Keratinocyte (primary cell): ENCODE measurements at regions not wholly inside any gene's neighbourhood (a gene's known extent, or its start where the extent isn't known, plus 50 kb on each side); places are given as distances from the start of the nearest gene placed in this dataset.

Experiments
- DNase-seq: peaks from one replicate; pipeline ENCODE4 v3.0.0-alpha.2; 2011; ENCODE audit warnings: low read depth, missing footprints, low spot score
- FAIRE-seq: peaks from 2 replicates; lab custom pipeline; 2011; peaks lifted over from hg19 to GRCh38; lab: Jason Lieb, UNC
- H2AFZ ChIP-seq: 2 replicates; pipeline ENCODE4 v1.6.0; 2012; ENCODE audit warnings: low read length, control low read depth, inconsistent platforms; ENCODE audit not compliant: control insufficient read depth
- H3K27ac ChIP-seq: 2 replicates; pipeline ENCODE4 v1.5.1; 2011; ENCODE audit warnings: low read length; ENCODE audit not compliant: control insufficient read depth, insufficient read depth
- H3K27me3 ChIP-seq: 3 replicates; pipeline ENCODE4 v1.6.0; 2011; ENCODE audit warnings: low read length; ENCODE audit not compliant: control insufficient read depth, insufficient read depth; ENCODE audit errors: extremely low read depth
- H3K36me3 ChIP-seq, 2 experiments: 2 replicates in 1 of 2; 3 replicates in 1 of 2; pipeline ENCODE4 v1.5.1; 2011; ENCODE audit warnings: low read length in 2 of 2, mild to moderate bottlenecking in 1 of 2; ENCODE audit not compliant: control insufficient read depth in 2 of 2, insufficient read depth in 2 of 2; ENCODE audit errors: extremely low read depth in 1 of 2
- H3K4me1 ChIP-seq: 3 replicates; pipeline ENCODE4 v1.5.1; 2011; ENCODE audit warnings: low read length; ENCODE audit not compliant: control insufficient read depth, insufficient read depth; ENCODE audit errors: extremely low read depth
- H3K4me2 ChIP-seq: 3 replicates; pipeline ENCODE4 v1.6.0; 2011; ENCODE audit warnings: low read depth, low read length; ENCODE audit not compliant: control insufficient read depth, insufficient read depth; ENCODE audit errors: extremely low read depth
- H3K4me3 ChIP-seq, 3 experiments: fragments of 200-600 bp in 1 of 3; sonication (generic) in 1 of 3; 2 replicates in 2 of 3; 3 replicates in 1 of 3; pipeline ENCODE4 v1.5.1; 2011 to 2016; ENCODE audit warnings: low read length in 3 of 3, mild to moderate bottlenecking in 3 of 3, control low read depth in 2 of 3, inconsistent platforms in 1 of 3, low read depth in 1 of 3, mixed read lengths in 1 of 3, mixed run types in 1 of 3, moderate library complexity in 1 of 3; ENCODE audit not compliant: control insufficient read depth in 2 of 3, insufficient read depth in 2 of 3; ENCODE audit errors: extremely low read depth in 1 of 3
- H3K79me2 ChIP-seq: 2 replicates; pipeline ENCODE4 v1.6.0; 2012; ENCODE audit warnings: low read length; ENCODE audit not compliant: control insufficient read depth, insufficient read depth
- H3K9ac ChIP-seq: 3 replicates; pipeline ENCODE4 v1.6.0; 2011; ENCODE audit warnings: low read length; ENCODE audit not compliant: control insufficient read depth, insufficient read depth; ENCODE audit errors: extremely low read depth
- H3K9me1 ChIP-seq: 3 replicates; pipeline ENCODE4 v1.6.0; 2011; ENCODE audit warnings: low read length; ENCODE audit not compliant: control insufficient read depth, insufficient read depth; ENCODE audit errors: extremely low read depth
- H3K9me3 ChIP-seq: 2 replicates; pipeline ENCODE4 v1.5.1; 2012; ENCODE audit warnings: low read depth, low read length; ENCODE audit not compliant: control insufficient read depth
- H4K20me1 ChIP-seq: 3 replicates; pipeline ENCODE4 v1.6.0; 2011; ENCODE audit warnings: low read length; ENCODE audit not compliant: control insufficient read depth, insufficient read depth; ENCODE audit errors: extremely low read depth
- CTCF ChIP-seq, 3 experiments: IDR thresholded peaks in 1 of 3; conservative IDR thresholded peaks in 1 of 3; optimal IDR thresholded peaks in 1 of 3; 2 replicates in 2 of 3; 3 replicates in 1 of 3; pipeline versions ENCODE3 to v1.5.1; 2011; ENCODE audit warnings: low read length in 3 of 3, mild to moderate bottlenecking in 3 of 3, moderate library complexity in 2 of 3, control low read depth in 1 of 3, inconsistent platforms in 1 of 3; ENCODE audit not compliant: insufficient read depth in 2 of 3; ENCODE audit errors: extremely low read depth in 1 of 3
- EZH2 ChIP-seq: IDR thresholded peaks from one replicate; pipeline ENCODE4 v1.6.1; 2012; ENCODE audit warnings: inconsistent platforms, mild to moderate bottlenecking, low read length, moderate library complexity
- dilution Hi-C: fragments of 300-500 bp; cut with MboI; formaldehyde crosslinking; loops from one replicate; pipeline ENCODE4 v1.7.0; 2020; ENCODE audit warnings: low sequenced_read_pairs; ENCODE audit not compliant: extremely low pct_ligation_motif_present

GRCh38 chr7:115883629-115884028, 146.9 kb downstream of the TFEC start:
- Histone ChIP-seq H3K9me3 (no peaks in the 10 kb centered on the region), H3K27ac (no peak overlapping the region), H3K9me1 (no peaks in the 10 kb centered on the region), H3K27me3 (no peaks in the 10 kb centered on the region), H3K36me3 (no peaks in the 10 kb centered on the region), H3K4me2 (no peak overlapping the region), H3K4me3 (no peak overlapping the region), H3K79me2 (no peaks in the 10 kb centered on the region), H2AFZ (no peak overlapping the region), H4K20me1 (no peaks in the 10 kb centered on the region), H3K9ac (no peak overlapping the region), H3K4me1 (no peaks in the 10 kb centered on the region)
- DNase-seq (no peak), FAIRE-seq (no peak)
- no peak for TF ChIP-seq EZH2
- TF ChIP-seq CTCF (optimal IDR thresholded peaks at IDR 0.05 in 1 of 3, IDR thresholded peaks at IDR 0.05 in 1 of 3, conservative IDR thresholded peaks at IDR 0.05 in 1 of 3; ENCODE audit: extremely low read depth in 1 of 3, insufficient read depth in 2 of 3, low read length in 3 of 3): no peak
- dilution Hi-C loops: no loop called here

DNA sequence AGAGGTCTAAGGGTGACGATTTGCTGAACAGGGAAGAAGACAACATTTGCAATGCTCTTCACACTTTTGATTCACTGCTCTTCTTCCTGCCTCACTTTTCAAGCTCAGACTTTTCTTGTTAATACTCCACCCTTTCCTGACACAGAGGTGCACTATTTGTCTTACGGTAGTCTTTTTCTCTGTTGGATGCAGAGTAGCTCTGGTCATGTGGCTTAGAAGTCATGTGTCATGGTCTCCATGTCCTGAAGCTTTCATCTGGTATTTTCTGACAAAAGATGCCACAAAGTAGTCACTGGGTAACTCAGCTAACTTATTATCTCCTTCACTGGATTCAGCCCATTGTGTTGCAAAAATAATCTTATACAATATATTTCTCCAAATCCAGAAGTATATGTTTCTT, 149.1 kb downstream of the TFEC start:
- Histone ChIP-seq H2AFZ (no peak overlapping the region), H3K27ac (no peak overlapping the region), H3K36me3 (no peaks in the 10 kb centered on the region), H3K9ac (no peak overlapping the region), H3K4me3 (no peak overlapping the region), H3K79me2 (no peaks in the 10 kb centered on the region), H4K20me1 (no peaks in the 10 kb centered on the region), H3K9me3 (no peaks in the 10 kb centered on the region), H3K4me2 (no peak overlapping the region), H3K27me3 (no peaks in the 10 kb centered on the region), H3K4me1 (no peaks in the 10 kb centered on the region), H3K9me1 (no peaks in the 10 kb centered on the region)
- dilution Hi-C loops: no loop called here
- no peak for TF ChIP-seq EZH2
- TF ChIP-seq CTCF (optimal IDR thresholded peaks at IDR 0.05 in 1 of 3, IDR thresholded peaks at IDR 0.05 in 1 of 3, conservative IDR thresholded peaks at IDR 0.05 in 1 of 3; ENCODE audit: extremely low read depth in 1 of 3, insufficient read depth in 2 of 3, low read length in 3 of 3): no peak
- FAIRE-seq (no peak), DNase-seq (no peak)
